CD4-positive, alpha-beta T cell treated with Interleukin-4 for 1 hour (primary cell): ENCODE measurements at regions not wholly inside any gene's neighbourhood (a gene's known extent, or its start where the extent isn't known, plus 50 kb on each side); places are given as distances from the start of the nearest gene placed in this dataset.

Experiments
- DNase-seq, 2 donors: peaks; one replicate each; pipeline ENCODE4 v3.0.0-alpha.2; 2020 to 2022

DNA sequence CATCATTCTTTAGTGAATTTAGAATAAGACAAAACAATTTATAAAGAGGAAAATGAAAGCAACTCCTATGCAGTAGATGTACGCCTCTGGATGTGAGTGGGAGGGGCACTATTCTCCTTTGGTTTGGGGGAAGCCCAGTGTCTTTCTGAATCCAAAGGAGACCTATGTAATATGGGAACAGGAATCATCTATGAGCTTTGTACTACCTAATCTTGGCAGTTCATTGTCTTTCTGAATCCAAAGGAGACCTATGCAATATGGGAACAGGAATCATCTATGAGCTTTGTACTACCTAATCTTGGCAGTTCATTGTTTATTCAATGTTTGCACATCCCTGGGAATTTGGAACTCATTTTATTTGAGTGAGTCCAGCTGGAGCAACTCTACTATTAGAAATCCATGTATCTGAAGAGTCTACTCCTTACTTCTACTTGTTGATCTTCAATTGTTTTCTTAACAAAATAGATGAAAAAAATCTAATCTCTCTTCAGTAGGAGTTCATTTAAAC is 401.1 kb upstream of the LRATD1 start:
- DNase-seq = no peak

DNA sequence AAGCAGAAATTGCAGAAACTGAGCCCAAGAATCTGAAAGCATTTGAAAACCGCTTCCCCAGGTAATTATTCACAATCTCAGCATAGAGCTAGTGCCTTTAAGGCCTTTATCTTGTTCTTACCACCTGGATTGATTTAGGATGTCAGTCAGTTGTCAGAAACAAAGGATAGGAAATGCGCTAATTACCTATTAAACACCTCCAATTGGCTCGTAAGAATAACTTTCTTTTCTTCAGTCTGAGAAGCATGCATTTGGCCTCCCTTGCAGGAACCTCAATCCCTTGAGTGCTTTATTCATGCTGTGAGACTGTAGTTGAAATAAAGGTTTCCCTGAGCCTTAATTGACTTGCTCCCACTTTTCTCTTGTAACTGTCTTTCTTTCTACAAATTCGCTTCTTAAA is 400.3 kb upstream of the LRATD1 start:
- no peak for DNase-seq

DNA sequence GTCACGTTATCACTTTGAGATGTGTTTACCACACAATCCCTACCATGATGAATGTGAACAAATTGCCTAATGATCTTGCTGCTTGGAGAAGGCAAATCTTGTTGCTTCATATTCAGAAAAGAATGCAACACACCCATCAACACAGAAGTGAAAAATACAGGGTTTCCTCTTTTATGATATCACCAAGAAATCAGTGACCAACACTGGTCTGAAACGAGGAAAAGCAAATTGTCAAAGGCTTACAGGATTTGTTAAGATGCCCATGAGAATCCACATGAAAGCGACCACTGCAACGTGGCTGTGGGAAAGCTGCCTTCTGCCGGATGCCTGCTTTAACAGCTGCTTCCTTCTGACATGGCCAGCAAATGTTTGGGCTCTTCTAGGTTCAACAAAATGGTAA is 397.6 kb upstream of the LRATD1 start:
- no peak for DNase-seq

DNA sequence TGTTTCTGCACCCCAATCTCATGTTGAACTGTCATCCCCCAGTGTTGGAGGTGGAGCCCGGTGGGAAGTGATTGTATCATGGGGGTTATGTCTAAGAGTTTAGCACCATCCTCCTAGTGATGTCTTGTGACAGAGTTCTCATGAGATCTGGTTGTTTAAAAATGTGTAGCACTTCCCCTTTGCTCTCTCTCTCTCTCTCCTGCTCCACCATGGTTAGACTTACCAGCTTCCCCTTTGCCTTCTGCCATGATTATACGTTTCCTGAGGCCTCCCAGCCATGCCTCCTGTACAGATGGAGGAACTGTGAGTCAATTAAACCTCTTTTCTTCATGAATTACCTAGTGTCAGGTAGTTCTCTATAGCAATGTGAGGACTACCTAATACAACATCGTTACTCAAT is 396.9 kb upstream of the LRATD1 start:
- no peak for DNase-seq

DNA sequence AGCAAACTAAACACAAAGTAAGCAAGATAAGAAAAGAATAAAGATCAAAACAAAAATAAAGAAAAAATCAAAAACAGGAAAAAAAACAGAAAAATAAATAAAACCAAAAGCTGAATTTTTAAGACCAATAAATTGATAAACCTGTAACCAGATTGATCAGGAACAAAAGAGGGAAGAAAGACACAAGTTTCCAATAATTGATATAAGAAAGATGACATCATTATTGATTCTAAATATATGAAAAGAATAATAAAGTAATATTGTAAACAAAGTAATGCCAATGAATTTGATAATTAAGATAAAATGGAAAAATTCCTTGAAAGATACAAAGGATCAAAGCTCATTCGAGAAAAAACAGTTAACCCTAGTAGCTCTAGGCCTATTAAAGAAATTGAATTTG is 394.6 kb upstream of the LRATD1 start:
- DNase-seq = no peak

DNA sequence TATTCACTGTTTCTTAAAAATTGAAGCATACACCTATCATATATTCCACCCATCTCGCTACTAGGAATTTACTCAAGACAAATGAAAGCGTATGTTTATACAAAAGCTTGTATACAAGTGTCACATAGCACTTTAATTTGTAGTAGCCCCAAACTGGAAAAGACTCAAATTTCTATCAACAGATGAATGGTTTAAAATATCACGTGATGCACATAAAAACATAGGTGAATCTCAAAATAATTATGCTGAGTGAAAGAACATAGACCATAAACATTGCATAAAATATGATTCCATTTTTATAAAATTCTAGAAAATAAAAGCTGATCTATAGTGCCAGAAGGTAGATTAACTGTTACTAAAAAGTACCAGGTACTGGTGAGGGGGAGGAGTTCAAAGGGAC is 392.9 kb upstream of the LRATD1 start:
- no peak for DNase-seq

DNA sequence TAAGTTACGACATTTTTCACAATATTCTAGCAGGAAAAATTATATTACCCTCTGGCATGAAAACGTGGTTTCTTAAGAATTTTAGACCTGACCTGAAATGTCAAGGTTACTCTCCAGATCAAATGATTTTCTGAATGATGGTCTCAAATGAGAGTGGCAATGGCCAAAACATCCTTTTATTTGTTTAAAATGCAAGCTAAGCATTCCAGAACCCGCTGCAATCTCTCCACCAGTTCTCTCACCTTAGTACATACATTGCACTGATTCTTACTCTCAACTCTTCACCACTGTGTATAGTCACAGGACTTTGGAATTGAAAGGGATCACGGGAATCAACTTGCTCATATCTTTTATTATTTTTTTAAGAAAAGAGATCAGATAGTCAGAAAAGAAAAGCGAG is 391.6 kb upstream of the LRATD1 start:
- DNase-seq = no peak

DNA sequence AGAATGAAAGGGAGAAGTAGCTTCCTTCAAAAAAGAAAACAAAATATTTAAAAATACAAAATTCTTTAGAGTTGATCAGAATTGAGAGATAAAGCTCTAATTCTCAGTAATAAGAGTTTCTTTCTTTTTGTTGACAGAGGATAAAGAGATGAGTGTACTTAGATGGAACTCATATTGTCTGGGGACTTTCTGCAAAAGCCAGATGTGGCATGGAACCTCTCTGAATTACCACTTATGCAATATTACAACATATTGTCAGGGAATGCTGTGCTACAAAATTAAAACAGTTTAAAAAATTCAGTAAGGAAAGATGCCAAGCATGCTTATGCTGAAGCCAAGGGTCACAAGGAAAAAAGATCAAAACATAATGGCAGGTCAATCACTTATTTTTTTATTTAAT is 386.6 kb upstream of the LRATD1 start:
- DNase-seq = no peak

DNA sequence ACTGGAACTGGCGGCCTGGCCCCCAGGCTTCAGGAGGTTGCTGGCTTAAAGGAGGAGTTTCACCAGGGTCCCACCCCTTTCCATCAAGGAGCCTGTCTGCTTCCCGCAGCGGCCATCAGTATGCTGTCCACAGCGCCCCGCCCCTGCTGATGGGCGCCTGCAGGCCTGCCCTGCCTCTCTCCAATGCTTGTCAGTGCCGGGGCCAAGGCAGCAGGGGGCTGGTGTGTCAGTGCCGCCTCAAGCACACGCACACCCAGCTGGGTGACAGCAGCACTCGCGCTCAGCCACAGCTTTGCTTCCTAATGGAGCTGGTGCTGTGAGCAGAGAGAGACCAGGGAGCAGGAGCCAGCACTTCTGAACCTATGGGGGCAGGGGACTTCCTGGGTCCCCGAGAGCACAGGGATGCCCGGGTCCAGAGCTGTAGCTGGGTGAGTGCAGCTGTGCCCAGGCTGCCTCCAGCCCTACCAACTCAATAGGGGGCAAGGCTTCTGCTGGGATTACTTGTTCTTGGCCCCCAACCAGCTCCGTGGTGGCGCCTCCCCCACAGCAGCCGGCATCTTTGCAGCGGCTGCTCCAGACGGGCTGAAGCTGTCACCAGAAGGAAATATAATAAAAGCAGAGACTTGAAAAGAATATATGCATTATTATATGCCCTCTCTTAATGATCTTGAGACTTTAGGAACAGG is 377.2 kb upstream of the LRATD1 start:
- DNase-seq = no peak

DNA sequence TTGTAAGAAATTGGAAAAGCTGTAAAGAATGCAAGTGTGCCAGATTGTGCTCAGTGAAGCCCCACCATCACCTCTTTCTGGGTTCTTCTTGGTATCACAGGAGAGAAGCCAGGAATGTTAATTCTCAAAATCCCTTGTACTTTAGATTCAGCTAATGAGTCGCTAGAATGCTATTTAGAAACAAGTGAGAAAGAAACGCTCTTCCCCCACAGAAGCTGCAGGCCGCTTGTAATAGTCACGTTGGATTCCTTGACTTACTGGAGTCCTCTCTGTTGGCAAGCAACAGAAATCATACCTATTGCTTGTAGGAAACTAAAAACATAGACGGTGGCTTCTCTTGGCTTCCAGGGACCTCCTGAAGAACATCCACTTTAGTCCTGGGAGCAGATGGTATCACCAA is 375.6 kb upstream of the LRATD1 start:
- DNase-seq = no peak

DNA sequence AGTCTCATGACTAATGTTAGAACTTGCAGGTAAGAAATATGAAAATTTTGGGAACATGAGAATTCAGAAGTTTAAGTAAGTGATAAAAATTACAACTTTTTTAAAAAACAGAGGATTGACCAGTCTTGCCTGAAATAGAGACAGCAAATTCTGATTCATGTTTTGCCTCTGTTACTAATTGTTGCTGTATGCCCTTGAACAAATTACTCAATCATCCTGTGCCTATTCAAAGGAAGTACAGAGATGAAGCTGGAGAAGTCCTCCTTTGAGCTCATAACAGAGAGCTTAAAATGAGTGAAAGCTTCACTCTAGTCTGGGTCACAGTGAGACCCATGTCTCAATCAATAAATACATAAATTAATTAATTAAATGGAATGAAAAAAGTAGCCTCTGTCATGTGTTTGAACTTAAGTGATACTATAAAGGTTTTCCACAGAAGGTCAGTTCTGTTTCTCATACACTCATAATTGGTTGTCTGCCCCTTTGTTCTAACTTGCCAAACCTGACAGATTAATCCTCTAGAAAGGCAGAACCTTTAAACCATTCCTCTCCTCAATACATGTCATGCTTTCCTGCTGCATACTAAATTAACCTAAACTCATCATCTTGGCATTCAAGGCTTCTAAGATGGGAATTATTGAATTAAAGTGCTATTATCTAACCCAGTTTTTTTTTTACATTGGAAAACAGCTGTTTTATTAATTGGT is 374.6 kb upstream of the LRATD1 start:
- DNase-seq = no peak

DNA sequence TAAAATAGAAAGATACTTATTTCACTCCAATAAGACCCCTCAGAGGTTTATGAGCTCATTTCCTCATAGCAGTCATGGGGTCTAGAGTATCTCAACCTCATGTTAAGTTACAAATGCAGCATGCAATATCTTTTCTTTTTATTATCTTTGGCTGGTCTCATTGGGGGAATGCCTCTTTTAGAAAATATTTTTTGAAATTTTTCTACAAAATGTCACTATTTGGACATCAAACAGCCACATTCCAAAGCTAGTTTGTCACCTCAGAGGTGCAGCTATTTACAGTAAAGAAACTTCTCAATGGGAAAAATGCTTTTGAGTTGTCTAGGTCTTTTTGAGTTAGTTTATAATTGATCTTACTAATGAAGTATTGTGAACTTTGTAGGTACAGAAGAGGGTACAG is 370.7 kb upstream of the LRATD1 start:
- DNase-seq = no peak

DNA sequence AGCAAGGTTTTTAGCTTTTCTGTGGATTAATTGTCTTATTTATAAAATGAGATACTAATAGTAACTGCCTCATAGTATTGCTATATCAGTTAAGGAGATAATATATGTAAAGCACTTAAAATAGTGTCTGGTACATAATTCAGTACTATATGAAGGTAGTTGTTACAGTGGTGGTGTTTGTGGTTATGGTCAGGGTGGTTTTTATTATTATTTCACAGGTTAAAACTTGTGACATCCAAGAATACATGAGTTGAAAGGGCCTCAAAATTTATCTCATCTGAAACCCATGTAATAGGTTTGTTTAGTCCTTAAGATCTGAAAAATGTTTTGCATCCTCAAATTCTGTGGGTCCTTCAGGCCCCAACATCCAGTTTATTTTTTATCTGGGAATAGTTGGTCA is 369.5 kb upstream of the LRATD1 start:
- DNase-seq = no peak

DNA sequence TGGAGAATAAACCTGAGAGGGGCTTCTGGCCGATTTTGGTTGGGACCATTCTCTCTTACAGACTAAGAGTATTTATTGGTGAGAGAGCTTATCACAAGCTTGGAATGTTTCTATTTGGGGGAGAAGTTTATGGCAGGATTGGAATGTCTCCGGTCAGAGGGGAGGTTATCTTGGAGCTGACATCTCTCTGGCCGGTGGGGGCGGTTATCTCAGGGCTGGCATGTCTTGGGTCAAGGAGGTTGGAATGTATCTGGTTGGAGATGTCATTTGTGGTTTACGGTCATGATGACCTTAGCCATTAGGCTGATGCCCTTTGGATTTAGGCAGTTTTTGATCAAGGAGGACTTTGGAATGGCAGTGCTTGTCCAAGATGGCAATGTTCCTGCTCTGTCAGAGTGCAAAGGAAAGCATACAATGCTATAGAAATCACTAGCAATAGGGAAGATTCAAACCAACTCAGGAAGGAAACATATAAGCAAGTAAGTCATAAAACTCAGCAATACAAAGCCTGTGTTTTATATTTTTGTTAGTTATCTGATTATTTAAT is 362.4 kb upstream of the LRATD1 start:
- no peak for DNase-seq

DNA sequence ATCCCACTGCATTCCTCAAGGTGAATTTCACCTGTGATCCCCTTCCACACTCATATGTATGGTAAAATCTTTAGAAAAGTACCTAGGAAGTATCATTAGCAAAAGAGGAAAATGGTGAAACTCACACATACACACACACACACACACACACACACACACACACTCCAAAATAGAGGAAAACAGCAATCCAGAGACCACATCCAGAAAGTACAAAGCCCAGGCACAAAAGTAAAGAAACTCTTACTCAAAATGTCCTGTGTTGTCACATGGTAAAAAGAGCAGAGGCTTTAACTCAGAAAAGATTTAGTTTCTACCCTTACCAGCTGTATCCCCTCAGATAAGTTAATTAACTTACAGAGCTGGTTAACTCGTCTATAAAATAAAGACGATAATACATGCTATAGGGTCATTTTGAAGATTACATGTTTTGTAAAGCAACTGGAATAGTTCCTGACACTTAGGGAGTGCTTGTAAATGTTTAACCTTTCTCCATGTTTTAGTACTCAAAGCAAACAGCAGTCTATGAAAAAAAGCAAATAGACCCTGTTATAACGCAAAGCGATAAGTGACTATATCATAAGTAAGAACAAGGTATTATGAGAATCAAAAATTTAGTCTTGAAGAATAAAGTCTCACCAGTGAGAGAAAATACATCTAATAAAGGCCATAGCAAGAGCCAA is 360.0 kb upstream of the LRATD1 start:
- no peak for DNase-seq

DNA sequence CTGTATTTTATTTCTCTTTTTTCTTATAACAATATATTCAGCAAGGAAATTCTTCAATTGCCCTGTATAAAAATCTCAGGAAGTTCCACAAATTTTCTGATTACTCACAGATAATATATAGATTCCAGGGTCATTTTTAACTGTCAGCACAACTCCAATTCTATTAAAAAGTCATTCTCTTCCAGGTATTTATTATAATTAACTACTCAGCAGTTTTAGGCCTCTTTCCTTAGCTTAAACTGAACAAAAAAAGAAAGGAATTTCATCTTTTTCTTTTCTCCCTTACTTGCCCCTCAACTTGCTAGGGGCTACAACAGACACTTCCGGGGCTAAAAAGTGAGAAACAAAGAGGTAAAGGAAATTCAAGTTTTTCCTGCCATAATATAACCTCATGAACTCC is 358.9 kb upstream of the LRATD1 start:
- DNase-seq = no peak

DNA sequence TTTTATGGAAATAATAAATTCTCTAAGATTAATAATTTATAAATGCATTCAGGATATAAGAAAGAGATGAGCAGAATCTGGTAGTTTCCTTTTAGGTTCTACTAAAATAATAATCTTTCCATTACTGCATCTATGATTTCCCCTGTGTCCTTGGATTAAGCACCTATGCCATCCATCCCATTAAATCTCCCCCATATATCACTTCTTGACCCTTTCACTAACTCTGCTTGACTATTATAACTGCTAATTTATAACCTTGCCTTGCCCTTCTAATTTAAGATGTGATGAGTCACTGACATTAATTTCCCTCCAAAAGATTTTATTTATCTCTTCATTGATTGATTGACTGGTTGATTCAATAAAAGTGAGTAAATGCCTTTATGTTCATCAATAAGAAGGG is 348.3 kb upstream of the LRATD1 start:
- DNase-seq = no peak

DNA sequence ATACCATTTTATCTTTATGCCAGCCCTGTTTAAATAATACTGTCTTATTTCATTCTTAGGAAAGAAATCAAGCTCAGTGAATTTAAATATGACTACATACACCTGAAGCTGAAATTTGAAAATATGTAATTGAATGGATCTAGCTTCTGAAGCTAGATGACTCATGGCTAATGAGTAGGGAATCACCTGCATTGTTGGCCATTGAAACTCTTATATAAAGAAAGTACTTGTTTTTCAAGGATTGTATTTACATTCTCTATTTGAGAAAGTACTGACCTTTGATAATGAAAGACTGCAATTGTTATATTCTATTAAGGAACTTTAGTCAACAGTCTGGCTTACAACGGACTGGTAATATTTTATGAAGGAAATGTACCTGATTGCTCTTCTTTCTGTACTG is 346.7 kb upstream of the LRATD1 start:
- DNase-seq = no peak

DNA sequence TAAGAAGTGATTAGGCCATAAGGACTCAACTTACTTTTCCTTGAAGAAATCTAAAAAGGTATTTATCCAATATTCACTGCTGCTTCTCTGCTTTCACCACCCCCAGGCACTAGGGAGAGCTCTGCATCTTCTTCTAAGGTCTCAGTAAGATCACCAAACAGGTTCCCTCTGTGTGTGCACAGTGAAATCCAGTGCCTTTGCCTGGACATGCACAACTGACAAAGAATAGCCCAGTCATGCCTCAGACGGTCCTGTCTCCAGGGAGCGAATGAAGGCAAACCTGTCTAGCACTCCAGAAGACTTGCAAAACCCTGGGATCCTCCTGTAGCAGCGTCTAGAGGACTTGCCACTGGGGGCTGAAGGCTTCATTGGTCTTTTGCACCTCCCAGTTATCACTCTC is 344.5 kb upstream of the LRATD1 start:
- no peak for DNase-seq

DNA sequence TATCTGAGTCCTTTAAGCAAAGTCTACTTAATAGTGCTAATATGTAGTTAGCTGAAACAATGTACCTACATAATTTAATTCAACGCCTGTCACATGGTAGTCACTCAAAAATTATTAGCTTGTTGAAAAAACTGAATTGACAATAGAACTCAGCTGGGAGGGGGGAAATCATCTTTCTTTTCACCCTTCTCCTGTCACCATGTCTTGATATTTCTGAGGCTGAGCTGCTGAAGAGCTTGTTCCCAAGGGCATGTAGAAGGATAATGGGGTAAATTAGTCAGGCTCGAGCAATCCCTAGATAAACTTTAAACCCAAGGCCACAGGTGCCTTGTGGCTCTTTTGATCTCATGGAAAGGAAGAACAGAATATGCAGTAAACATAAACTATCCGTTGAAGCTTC is 339.6 kb upstream of the LRATD1 start:
- no peak for DNase-seq

DNA sequence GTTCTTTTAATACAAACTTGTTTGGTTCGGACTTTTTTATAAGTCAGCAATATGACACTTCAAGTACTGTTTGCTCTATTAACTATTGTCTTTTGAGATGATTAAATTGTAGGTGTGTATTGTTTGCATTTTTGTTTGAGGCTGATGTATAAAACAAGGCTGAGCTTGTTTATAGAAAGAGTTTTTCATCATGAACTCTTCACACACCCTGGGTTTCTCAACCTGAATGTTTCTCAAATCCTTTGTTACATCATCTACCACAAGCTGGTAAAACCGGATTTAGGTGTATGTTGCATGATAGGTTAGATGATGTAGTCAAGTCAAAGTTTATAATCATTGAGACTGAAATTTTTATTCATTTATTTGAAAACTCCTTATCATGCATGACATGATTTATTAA is 335.2 kb upstream of the LRATD1 start:
- DNase-seq = no peak

DNA sequence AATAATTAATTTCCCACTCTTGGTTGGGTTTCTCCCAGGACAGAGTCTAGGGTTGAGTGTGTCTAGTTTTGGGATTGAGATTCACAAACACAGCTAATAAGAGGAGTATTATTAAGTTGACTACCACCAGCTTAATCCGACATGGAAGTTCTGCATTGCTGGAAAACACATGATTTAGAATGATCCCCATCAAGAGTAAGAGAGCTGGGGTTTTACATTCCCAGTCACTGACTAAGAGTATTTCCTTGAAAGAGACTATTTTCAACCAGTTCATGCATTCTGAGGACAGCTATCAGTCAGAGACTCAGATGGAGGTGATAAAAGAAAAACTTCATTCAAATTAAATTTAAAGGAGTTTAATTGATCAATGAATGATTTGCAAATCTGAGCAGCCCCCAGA is 334.6 kb upstream of the LRATD1 start:
- no peak for DNase-seq

DNA sequence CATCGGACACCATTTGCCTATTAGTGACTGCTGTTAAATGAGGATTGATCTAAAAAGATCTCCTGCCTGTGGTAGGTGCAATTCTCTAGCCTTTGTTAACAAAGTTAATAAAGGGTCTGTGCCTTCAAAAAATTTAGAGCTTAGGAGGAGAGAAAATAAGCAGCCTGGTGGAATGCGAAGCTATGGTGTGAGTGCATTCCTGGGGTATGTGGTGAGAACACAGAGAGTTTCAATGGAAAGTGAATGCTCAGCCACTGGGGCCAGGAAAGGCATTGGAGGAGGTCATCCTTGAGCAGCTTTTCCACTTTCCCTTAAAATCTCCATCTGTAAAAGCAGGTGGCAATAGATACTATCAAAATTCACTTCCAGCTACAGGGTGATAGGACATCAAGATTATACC is 331.2 kb upstream of the LRATD1 start:
- DNase-seq = no peak
